ENCODE measurements at regions not wholly inside any gene's neighbourhood (a gene's known extent, or its start where the extent isn't known, plus 50 kb on each side); places are given as distances from the start of the nearest gene placed in this dataset.

DNA sequence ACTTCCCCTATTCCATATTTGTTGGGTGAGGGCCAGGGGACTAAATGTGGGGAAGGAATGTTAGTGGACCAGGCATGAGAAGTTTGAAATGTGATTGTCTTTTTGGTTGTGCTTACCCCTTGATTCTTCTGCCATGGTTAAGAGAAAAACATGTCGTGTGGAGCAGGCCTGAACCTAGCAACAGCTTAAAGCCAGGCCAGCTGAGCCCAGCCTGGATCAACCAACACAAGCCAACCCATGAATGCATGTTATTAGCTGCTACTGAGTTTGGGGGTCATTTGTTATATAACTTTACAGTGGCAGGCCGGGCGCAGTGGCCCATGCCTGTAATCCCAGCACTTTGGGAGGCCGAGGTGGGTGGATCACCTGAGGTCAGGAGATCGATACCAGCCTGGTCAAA, 52.4 kb upstream of the TRIO start:
- no peak for DNase-seq

DNA sequence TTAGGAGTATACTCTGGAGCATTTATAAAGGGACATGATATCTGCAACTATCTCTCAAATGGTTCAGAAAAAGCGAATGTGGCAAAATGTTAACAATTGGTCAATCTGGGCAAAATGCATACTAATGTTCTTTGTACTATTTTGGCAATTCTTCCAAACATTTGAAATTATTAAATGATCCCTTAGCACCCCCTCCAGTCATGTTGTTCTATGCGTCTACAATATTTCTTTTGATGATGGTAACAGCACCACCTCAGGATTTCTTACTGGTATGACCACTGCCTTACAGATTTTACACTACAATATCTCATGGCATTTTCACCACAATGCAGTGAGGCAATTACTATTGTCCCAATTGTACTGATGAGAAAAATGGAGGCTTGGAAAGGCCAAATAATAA, 52.9 kb upstream of the TRIO start:
- DNase-seq = no peak

DNA sequence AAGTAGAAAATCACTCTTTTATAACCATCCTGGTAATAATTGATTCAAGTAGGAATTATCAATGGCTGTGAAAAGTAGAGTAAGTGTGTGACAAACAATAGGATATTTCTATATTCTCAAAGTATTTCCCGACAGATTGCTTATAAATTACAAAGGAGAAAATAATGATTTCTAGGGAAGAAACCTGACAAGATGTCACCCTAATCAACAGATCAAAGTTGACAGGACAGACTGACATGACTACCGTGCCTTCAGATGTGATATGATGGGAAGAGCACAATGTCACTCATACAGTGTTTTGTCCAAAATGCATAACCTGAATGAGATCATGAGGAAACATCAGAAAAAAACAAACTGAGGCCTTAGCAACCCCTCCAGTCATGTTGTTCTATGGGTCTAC, 53.9 kb upstream of the TRIO start:
- DNase-seq = no peak

DNA sequence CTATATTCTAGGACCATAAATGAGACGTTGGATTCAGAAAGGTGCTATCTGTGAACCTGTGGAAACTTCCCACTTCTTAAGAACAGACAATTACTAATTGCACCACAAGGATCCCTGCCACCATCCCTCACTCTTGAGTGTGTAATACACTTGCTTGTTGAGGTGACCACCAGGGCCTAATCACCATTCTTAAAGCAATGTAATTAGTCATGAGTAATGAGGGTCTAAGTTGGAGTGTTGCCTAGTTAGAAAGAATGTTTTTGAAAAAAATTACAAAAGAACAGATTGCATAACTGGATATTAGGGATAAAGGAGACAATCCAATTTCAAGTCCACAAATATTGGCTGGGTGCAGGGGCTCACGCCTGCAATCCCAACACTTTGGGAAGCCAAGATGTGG, 56.9 kb upstream of the TRIO start:
- DNase-seq = no peak

DNA sequence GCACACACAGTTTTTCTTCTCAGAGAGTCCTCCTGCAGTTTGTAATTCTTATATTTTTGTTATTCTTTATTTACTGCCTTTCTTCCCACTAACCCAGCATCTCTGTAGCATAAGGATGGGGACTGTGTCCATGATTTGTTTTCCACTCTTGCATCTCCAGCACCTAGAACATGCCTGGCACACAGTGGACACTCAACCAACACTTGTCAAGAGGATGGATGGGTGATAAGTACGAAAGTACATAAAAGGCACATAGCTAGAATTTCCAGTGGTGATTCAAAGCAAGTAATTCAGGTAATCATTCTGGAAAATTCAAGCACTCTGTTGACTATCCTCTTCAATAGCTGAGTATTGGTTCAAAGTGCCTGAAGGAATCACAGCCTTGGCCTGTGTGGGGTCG, 60.2 kb upstream of the TRIO start:
- no peak for DNase-seq

DNA sequence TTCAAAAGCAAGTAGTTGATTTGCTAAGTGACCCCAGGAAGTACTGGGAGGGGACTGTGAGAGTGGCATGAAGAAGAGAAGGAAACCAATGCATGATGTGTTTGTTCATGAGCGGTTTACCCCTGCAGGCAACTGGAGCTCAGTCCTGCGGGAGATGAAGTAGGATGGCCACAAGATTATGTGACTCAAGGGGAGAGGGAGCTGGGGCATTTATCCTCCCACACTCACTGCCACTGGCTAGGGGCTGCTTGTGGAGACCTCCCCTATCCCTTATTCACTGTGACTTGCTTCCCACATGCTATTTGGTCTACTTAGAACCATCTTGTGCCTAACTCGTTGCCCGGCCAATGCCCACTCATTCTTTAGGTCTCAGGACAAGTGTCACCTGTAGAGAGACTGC, 60.6 kb upstream of the TRIO start:
- no peak for DNase-seq

DNA sequence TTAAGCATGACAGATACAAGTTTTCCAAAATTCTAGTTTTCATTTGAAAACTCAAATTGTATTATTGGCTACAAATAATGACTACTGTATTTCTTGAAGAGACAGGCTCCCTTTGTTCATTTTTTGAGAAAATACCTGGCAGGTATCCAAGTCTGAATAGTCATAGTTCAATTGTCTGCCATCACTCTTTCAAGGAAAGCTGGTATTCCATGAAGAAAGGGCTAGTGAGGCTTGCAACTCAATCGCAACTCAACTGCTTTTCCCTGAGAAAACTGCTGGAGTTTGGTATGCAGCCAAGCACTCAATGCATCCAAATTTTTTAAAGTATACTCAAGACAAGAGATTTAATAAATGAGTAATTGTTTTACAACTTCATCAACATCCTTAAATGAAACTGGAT, 61.4 kb upstream of the TRIO start:
- no peak for DNase-seq

DNA sequence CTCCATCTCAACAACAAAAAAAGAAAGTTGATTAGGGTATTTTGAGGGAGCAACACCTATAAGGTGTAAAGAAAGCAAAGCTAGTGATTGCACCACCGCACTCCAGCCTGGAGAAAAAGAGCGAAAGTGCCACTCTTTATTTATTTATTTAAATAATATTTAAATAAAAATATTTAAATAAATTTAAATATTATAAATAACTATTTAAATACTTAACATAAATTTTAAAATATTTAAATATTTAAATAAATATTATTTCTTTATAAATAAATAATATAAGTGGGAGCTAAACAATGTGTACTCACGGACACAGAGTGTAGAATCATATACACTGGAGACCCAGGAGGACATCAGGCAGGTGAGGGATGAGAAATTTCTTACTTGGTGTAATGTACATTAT, 64.4 kb upstream of the TRIO start:
- no peak for DNase-seq

DNA sequence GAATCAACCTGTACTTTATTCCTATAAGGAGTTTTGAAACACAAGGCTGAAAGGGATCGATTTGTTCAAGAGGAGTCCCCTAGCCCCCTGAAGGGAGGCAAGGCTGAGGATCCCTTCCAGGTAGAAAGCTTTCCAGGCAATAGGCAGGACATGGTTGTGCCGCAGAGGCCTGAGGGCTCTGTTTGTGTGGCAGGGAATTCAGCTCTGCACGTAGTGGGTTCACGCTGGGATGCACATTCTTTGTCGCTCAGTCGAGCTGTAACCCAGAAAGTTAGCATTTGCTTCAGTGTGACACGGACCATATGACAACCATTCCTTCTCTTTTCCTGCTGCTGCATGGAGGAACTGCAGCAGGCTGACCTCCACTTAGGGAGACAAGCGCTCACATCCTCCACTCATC, 65.6 kb upstream of the TRIO start:
- no peak for DNase-seq

DNA sequence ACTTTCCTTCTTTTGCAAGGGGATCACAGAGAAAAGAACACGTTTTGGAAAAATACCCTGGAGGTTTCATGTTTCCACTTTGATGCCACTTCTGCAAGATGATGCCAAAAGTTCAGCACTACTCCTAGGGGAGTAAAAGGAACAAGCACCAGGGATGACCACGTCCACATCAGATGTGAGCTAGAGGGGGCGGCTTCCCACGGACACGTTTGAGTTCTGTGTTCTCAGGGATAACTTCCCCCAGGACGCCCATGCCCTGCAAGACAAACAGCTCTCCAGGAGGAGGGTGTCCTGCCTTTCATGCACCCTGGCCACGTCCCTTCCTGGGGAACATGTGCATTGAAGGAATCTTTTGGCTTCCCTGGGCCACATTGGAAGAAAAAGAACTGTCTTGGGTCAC, 66.6 kb upstream of the TRIO start:
- DNase-seq = no peak

DNA sequence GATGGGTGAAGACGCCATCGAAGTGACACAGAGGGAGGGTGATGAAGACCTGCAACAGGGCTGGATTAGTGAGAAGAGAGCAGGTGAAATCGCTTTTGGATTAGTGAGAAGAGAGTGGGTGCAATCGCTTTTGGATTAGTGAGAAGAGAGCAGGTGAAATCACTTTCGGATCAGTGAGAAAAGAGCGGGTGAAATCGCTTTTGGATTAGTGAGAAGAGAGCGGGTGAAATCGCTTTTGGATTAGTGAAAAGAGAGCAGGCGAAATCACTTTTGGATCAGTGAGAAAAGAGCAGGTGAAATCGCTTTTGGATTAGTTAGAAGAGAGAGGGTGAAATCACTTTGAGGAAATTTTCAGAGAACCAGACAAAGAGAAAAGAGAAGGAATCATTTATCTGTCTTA, 67.2 kb upstream of the TRIO start:
- no peak for DNase-seq

DNA sequence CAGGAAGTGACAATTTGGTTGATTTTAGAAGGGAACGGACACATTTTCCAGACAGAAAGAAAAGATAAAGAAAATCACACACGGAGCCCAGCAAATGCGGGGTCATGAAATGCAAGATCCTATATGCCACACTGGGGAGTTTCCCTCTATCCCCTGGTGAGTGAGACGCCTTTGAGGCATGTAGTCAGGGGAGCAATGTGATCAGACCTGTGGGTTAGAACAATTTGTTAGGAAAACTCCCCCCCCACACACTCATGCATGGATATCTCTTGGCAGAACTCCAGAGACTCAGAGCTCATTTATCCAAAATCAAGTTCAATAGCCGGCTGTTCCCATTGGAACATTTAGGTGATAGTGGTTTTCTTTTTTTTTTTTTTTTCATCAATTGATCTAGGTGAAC, 71.7 kb upstream of the TRIO start:
- no peak for DNase-seq

DNA sequence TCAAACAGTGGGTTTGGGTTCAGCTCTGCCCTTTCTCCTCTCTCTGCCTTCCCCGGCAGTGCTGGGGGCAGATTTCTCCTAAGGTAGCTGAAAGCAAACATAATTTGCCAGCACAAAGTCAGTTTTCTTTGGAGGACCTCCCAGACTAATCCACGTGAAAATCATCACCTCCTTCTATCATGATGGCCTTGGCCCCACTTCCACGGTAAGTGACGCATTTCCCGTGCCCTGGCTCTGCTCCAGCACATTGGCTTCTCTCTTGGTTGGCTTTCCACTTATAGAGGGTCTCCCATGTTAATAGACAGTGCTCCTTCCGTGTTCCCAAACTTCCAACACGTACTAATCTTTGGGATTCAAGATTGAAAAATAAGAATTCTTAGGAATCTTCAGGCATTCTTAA, 74.1 kb upstream of the TRIO start:
- DNase-seq = no peak

DNA sequence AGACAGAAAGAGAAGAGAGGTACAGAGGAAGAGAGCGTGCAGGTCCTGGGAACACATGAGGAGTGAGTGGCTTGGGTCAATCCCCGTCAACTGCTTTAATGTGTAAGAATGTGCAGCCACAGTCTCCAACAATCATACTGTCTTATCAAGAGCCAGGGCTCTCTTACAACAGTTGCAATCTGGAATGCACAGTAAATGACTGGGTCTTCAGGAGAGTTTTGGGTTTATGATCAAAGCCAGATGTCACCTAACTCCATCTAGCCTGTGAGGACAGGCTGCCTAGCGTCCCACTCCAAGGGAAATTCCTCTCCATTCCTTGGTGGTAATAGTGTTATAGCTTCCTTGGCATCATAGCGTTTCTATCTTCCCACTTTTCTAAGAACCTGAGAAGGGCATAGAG, 75.0 kb upstream of the TRIO start:
- DNase-seq = no peak

DNA sequence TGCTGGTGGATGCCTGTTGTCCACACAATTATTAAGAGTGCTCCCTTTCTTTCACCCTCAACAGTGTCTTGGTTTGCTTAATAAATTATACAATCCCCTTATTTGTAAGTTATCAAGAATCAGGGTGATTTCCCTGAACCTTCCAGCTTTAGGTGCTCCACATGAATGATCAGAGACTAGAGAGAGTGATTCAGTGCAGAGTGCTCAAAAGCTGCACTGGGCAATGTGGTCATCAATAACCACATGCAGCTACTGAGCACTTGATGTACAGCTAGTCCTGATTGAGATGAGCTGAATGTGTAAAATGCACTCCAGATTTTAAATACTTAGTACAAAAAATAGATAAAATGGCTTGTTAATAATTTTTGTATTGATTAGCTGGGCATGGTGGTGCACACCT, 76.8 kb upstream of the TRIO start:
- DNase-seq = no peak

DNA sequence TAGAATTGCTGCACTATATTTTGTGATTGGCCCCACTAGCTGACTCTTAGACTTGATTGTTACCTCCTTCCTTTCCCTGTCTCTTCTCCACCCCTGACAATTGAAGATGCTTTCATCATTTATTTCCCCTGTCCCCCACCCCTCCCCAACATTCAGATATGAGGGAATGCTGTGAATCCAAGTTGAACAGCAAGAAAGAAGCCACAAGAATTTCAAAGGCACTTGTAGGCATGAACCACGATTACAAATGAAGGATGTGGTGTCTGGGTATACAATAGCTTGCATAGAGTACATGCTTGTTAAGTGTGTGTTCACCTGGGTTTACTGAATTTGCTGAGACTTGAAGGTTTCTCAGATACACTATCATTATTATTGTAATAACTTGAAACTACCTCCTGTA, 78.3 kb upstream of the TRIO start:
- no peak for DNase-seq

DNA sequence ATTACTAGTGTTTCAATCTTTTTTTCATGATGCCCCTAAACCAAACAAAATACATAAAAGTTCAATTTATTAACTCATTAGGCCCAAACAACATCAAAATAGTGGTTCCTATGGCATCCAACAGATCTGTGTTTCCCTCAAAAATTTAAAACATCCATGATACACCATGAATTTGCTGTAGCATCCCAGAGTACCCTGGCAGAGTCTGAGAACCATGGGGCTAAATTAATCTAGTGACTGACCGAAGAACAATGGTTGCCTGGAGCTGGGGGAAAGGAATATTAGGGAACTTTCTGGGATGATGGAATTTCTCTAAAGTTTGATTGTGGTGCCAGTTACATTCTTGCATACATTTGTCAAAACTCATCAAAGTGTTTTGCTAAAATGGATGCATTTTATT, 79.5 kb upstream of the TRIO start:
- DNase-seq = no peak

DNA sequence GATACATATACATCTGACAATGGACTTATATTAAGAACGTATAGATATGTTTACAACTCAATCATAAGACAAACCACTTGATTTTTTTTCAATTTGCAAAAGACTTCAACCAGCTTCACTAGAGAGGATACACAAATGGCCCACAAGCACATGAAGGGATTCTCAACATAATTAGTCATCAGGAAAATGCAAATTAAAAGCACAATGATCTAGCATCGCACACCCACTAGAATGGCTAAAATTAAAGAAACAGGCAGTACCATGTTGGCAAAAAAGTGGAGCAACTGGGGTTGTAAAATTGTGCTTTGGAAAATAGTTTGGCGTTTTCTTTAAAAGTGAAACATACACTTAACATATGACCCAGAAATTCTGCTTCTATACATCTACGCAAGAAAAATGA, 80.0 kb upstream of the TRIO start:
- DNase-seq = no peak

DNA sequence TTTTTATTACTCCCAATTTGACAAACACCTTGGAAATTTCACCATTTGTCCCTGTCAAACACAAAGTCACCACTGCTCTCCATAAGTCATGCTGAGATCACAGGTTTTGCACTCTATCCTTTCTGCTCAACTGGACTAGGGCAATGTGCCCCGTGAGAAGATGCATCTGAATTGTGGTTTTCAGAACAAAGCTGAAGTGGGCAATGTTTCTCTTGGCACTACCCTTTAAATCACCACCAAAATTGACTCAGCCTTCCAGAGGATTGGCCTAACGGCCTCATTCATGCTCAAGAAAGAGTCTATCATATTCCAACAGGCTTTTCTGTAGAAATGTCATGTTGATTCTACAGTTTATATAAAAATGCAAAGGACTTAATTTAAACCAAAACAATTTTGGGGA, 81.0 kb upstream of the TRIO start:
- no peak for DNase-seq

DNA sequence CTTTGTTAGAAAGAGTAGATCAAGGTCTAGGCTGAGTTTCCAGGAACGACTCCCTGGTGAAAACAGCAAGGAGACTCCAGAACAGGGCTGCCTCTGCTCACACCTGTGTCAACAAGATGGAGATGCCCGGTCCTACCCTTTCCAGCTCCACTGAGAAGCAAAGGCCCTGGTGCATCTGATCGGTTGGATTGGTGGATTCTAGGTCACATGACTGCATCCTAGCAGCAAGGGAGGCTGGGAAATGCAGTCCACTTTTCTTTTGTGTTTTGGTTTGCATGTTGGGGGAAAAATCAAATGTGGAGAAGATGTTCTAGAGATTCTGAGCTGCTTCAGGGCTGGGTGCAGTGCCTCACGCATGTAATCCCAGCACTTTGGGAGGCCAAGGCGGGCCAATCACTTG, 82.0 kb upstream of the TRIO start:
- DNase-seq = no peak

DNA sequence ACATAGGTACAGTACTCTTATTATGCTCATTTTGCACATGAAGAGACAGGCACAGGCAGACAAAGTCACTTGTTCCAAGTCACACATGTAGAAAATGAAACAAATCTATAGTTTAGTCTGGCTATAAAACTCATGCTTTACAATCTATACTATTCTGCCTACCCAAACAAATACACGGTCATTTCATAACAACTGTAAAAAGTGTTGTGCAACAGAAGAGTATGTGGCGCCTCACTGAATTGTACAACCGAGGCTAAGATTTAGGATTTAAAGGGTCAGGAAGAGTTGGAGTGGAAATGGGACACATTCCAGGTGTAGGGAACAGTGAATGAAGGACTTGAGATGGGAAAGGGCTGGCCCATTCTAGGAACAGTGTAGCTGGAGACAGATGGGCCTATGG, 82.9 kb upstream of the TRIO start:
- DNase-seq = no peak

DNA sequence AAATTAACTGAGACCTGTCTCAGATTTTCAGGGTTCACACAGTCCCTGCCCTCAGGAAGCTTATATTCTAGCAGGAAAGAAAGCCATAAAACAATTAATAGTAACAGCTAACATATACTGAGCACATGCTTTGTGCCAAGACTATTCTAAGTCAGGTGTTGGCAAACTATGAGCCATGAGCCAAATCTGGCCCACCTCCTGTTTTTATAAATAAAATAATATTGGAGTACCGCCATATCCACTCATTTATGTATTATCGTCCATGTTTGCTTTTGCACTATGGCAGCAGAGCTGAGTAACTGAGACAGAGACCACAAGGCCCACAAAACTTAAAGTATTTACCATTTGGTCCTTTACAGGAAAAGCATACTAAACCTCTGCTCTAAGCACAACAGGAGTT, 83.3 kb upstream of the TRIO start:
- no peak for DNase-seq

DNA sequence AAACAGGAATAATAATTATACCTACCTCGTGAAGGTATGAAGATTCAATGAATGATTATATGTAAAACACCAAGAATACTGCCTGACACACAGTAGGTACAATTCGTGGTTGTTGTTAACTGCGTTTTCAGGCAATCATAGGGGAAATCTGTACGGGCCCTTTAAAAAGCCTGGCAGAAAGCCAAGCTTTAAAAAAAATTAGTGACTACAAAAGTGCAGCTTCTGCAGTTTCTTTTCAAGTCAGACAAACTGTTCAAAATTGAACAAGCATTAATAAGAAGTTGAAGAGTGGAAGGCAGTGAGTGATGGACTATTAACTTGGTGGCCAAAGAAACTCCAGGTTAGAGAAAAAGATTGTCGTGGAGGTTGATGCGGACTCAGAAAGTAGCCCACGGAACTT, 85.9 kb upstream of the TRIO start:
- DNase-seq = no peak

DNA sequence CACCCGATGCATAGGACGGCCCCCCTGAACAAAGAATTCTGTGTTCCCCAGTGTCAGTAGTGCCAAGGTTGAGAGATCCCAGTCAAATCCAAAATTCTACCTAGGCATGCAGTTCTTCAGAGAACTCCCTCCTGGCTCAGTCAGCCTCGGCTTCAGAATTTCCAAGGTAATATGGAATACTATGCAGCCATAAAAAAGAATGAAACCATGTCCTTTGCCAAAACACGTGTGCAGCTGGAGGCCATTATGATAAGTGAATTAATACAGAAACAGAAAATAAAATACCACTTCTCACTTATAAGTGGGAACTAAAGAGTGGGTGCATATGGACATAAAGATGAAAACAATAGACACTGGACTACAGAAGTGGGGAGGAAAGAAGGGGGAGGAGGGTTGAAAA, 87.1 kb upstream of the TRIO start:
- no peak for DNase-seq

DNA sequence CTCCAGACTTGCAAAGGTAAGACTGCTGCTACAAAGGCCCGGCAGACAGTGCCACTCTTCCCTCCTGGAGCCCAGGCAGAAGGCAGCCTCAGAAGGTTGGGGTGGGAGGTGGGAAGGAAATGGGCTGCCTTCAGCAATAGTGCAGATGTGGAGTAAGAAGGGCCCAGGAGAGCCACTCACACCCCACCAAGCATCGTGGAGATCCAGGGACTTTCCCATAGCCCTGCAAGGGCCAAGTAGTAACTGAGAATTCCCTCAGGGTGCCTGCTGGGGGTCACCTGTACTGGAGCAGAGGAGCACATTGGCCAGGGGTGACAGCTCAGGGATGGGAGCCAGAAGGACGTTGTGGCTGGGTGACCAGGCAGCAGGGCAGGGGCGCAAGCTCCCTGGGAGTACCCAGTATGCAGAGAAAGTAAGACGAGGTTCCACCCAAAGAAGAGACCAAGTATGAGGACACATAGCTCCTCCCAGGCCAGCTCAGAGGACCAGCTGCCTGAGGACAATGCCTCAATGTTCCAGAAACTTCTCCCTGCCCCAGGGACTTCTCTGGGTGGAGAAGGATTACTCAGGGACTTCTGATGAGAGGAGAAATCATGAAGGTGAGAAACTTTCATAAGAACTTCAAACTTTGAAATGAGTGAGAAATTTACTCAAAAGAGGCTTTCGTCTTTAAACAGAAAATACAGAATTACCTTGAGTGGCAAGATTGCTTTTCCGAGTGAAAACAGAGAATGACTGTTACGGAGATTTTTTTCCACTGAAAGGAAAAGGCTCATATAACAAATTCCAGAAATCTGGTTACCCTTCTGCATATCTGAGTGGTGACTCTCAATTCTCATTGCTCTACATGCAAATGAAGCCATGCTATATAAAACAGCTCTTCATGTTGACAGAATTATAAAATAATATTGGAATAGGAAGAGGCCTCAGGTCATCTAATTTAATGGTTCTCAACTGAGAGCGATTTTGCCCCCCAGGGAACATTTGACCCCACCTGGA, 87.9 kb upstream of the TRIO start:
- DNase-seq = no peak

Measured in activated gamma-delta T cell treated with Interleukin-2 at 50 U/mL for 16 hours (primary cell).